ENCODE measurements at regions not wholly inside any gene's neighbourhood (a gene's known extent, or its start where the extent isn't known, plus 50 kb on each side); places are given as distances from the start of the nearest gene placed in this dataset.
"Not testable (repeated sequence)": the region's sequence is repeated elsewhere in the genome, so short reads cannot be mapped to it uniquely, and the experiment has no call there.

DNA sequence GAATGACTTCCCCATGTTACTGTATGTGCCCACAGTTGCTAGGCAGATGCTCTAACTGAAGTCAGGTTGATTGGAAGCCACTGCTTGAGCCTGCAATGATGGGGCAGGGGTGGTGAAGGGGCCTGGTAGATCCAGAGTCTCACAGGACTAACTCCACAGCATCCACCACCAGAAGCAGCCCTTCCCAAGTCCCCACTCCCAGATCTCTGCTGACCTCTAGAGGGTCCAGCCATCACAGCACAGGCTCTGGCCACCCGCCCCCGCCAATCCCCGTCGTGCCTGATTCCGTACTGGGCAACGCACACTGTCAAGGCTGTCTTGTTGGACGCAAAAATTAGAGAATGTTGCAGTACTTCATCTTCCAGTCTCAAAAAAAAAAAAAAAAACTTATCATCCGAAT, 136.8 kb upstream of the PDE1C start:
- no peaks in the 10 kb centered on the region for H3K36me3 Mint-ChIP-seq (ENCODE audit: insufficient read depth in 2 of 2)
- H3K27ac Mint-ChIP-seq, result no peak overlapping the region
- no peaks in the 10 kb centered on the region for H3K4me1 Mint-ChIP-seq (ENCODE audit: low read depth)
- DNase-seq (no peak), ATAC-seq (replicated peaks in 1 of 2) (no peak)
- H3K27me3 Mint-ChIP-seq (ENCODE audit: low read depth), result no peaks in the 10 kb centered on the region
- H3K4me3 Mint-ChIP-seq, result no peak overlapping the region
- no peaks in the 10 kb centered on the region for H3K9me3 Mint-ChIP-seq

- Mint-ChIP-seq H3K9me3 (no peaks in the 10 kb centered on the region), H3K4me1 (ENCODE audit: low read depth) (no peaks in the 10 kb centered on the region), H3K27me3 (ENCODE audit: low read depth) (no peaks in the 10 kb centered on the region), H3K27ac (no peak overlapping the region), H3K4me3 (no peak overlapping the region), H3K36me3 (ENCODE audit: insufficient read depth in 2 of 2) (no peaks in the 10 kb centered on the region)
- no peak for DNase-seq
- no peak for ATAC-seq (replicated peaks in 1 of 2)
These were observed 136.3 kb upstream of the PDE1C start for GRCh38 chr7:32206488-32206887.

- not testable (repeated sequence) for H3K4me3 Mint-ChIP-seq; H3K9me3 Mint-ChIP-seq; ATAC-seq (replicated peaks in 1 of 2); H3K4me1 Mint-ChIP-seq (ENCODE audit: low read depth); H3K27ac Mint-ChIP-seq; H3K27me3 Mint-ChIP-seq (ENCODE audit: low read depth); DNase-seq; H3K36me3 Mint-ChIP-seq (ENCODE audit: insufficient read depth in 2 of 2)
These were observed 135.2 kb upstream of the PDE1C start for GRCh38 chr7:32205298-32205824.

- Mint-ChIP-seq H3K4me1 (ENCODE audit: low read depth) (no peaks in the 10 kb centered on the region), H3K9me3 (no peaks in the 10 kb centered on the region), H3K27me3 (ENCODE audit: low read depth) (no peaks in the 10 kb centered on the region), H3K4me3 (no peak overlapping the region), H3K36me3 (ENCODE audit: insufficient read depth in 2 of 2) (no peaks in the 10 kb centered on the region), H3K27ac (no peak overlapping the region)
- no peak for ATAC-seq (replicated peaks in 1 of 2)
- peak in 1 of 2 donors; percentile 7 for DNase-seq
These were observed 134.3 kb upstream of the PDE1C start for GRCh38 chr7:32204361-32205018.

DNA sequence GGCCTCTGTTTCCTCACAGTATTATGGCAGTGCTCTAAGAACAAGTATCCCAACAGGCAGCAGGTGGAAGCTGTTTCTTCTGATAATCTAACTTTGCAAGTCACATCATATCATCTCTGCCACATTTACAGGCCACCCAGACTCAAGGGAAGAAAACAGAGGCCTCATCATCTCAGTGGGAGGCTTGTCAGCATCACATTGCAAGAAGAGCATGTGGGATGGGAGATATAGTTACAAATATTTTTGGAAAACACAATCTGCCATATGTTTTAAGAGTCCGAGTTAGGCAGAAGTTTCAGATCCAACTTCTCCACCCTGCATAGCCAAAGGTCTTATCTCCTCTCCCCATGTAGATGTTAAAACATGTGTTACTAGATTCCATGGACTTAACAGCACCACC, 130.4 kb upstream of the PDE1C start:
- ATAC-seq (replicated peaks in 1 of 2), result no peak
- Mint-ChIP-seq H3K9me3 (no peaks in the 10 kb centered on the region), H3K36me3 (ENCODE audit: insufficient read depth in 2 of 2) (no peaks in the 10 kb centered on the region)

DNA sequence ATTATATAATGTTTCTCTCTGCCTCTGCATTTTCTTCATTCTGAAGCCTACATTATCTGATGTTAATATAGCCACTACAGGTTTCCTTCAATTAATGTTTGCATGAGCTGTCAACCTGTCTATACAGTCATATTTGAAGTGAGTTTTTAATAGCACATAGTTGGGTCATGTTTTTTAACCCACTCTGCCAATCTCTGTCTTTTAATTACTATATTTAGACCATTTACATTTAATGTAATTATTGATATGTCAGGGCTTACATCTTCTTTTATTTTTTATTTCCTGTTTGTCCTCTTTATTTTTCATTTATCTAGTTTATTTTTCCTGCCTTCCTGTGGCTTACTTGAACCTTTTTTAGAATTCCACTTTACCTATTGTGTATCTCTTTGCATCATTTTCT, 124.3 kb upstream of the PDE1C start:
- DNase-seq, result no peak
- H3K4me3 Mint-ChIP-seq, result no peak overlapping the region
- H3K27ac Mint-ChIP-seq, result no peak overlapping the region
- no peaks in the 10 kb centered on the region for H3K4me1 Mint-ChIP-seq (ENCODE audit: low read depth)
- peaks cover 0 to 9% of the 10 kb centered on the region in 2 donors for H3K36me3 Mint-ChIP-seq (ENCODE audit: insufficient read depth in 2 of 2)
- peaks cover 5% of the 10 kb centered on the region in 2 donors for H3K9me3 Mint-ChIP-seq
- H3K27me3 Mint-ChIP-seq (ENCODE audit: low read depth), result no peaks in the 10 kb centered on the region
- ATAC-seq (replicated peaks in 1 of 2), result no peak

More for the DNA sequence above, 130.4 kb upstream of the PDE1C start:
- H3K4me1 Mint-ChIP-seq (ENCODE audit: low read depth), result no peaks in the 10 kb centered on the region
- no peak overlapping the region for H3K27ac Mint-ChIP-seq
- DNase-seq, result no peak
- no peak overlapping the region for H3K4me3 Mint-ChIP-seq
- H3K27me3 Mint-ChIP-seq (ENCODE audit: low read depth), result no peaks in the 10 kb centered on the region

DNA sequence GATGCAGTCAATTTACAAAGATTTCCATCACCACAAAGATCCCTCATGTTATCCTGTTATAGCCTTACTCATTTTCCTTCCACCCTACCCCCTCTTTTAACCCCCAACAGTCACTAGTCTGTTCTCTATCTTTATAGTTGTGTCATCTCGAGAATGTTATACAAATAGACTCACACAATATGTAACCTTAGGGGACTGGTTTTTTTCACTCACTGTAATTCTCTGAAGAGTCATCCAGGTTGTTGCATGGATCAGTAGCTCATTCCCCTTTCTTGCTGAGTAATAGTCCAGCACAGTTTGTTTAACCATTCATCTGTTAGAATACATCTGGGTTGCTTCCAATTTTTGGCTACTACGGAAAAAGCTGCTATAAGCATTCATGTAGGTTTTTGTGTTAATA, 121.1 kb upstream of the PDE1C start:
- Mint-ChIP-seq H3K9me3 (peaks cover 5% of the 10 kb centered on the region in 2 donors), H3K36me3 (ENCODE audit: insufficient read depth in 2 of 2) (peaks cover 0 to 9% of the 10 kb centered on the region in 2 donors), H3K27ac (no peak overlapping the region), H3K4me3 (no peak overlapping the region), H3K27me3 (ENCODE audit: low read depth) (no peaks in the 10 kb centered on the region), H3K4me1 (ENCODE audit: low read depth) (no peaks in the 10 kb centered on the region)
- DNase-seq (no peak), ATAC-seq (replicated peaks in 1 of 2) (no peak)

DNA sequence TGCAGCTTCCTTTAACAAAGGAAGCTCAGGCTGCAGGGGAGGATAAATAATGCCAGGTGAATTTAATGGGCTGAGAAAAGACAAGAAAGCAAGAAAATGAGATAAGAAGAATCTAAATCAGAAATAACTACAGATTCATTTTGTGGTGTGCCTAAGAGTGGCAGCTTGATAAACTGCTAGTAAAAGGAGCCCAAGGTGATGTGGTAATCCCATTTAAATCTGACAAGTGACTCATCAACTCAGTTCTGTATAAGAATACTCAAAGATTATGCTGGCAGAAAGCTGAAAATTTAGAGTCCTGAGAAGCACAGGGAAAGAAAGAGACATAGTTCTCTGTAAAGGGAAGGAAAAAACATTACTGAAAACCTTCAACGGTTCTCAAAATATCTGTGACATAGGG, 109.4 kb upstream of the PDE1C start:
- no peak overlapping the region for H3K4me3 Mint-ChIP-seq
- no peak for DNase-seq
- H3K4me1 Mint-ChIP-seq (ENCODE audit: low read depth), result no peaks in the 10 kb centered on the region
- H3K27ac Mint-ChIP-seq, result no peak overlapping the region
- H3K9me3 Mint-ChIP-seq, result peaks cover 0 to 2% of the 10 kb centered on the region in 2 donors
- H3K36me3 Mint-ChIP-seq (ENCODE audit: insufficient read depth in 2 of 2), result no peaks in the 10 kb centered on the region
- no peak for ATAC-seq (replicated peaks in 1 of 2)
- no peaks in the 10 kb centered on the region for H3K27me3 Mint-ChIP-seq (ENCODE audit: low read depth)

DNA sequence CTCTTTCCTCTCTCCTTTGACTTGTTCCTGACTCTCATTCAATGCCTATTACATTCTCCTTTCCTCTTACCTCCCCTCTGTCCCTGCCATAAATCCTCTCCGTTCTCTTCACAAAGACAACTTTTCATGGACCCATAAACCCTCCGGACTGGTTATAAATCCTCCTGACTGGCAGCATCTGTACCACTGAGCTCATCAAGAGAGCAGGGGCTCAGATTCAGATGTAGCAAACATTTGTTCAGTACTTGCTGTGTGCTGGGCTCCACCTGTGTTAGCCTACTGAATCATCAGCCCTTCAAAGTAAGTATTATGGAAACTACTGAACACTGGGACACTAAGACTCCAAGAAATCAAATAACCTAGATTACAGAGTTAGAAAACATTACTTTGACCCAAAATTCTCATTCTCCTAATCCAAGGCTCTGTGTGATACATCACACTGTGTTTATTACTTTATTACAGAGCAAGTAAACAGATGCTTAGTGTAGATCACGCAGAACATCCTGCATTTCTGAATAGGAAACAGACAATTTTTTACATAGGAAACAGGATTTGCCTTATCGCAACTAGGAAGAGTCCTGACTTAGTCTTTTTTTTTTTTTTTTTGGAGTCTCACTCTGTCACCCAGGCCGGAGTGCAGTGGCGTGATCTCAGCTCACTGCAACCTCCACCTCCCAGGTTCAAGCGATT, 108.6 kb upstream of the PDE1C start:
- H3K9me3 Mint-ChIP-seq, result peaks cover 0 to 2% of the 10 kb centered on the region in 2 donors
- no peaks in the 10 kb centered on the region for H3K36me3 Mint-ChIP-seq (ENCODE audit: insufficient read depth in 2 of 2)
- H3K4me1 Mint-ChIP-seq (ENCODE audit: low read depth), result no peaks in the 10 kb centered on the region
- ATAC-seq (replicated peaks in 1 of 2), result no peak
- no peak overlapping the region for H3K27ac Mint-ChIP-seq
- no peaks in the 10 kb centered on the region for H3K27me3 Mint-ChIP-seq (ENCODE audit: low read depth)
- no peak overlapping the region for H3K4me3 Mint-ChIP-seq
- no peak for DNase-seq

DNA sequence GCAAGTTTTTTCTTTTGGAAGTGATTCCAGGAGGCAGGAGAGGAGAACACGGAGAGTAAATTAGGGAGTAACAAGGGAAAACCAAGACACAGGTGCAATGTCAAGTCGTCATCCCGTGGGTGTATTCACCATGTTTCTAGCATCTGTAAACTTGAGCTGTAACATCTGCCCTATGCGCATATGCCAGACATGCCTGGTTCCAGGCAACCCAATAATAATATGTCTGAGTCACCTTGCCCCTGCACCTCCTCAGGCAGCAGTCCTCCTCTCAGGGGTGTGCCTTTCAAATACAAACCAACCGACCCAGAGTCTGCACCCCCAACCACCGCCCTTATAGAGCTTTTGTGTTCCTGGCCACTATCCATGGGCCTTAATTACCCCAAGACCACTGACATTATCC, 107.0 kb upstream of the PDE1C start:
- H3K9me3 Mint-ChIP-seq, result no peaks in the 10 kb centered on the region
- no peak for DNase-seq
- no peaks in the 10 kb centered on the region for H3K27me3 Mint-ChIP-seq (ENCODE audit: low read depth)
- no peak for ATAC-seq (replicated peaks in 1 of 2)
- no peaks in the 10 kb centered on the region for H3K36me3 Mint-ChIP-seq (ENCODE audit: insufficient read depth in 2 of 2)
- H3K4me1 Mint-ChIP-seq (ENCODE audit: low read depth), result no peaks in the 10 kb centered on the region
- no peak overlapping the region for H3K4me3 Mint-ChIP-seq
- H3K27ac Mint-ChIP-seq, result no peak overlapping the region

GRCh38 chr7:32175099-32175498, 104.9 kb upstream of the PDE1C start:
- no peaks in the 10 kb centered on the region for H3K4me1 Mint-ChIP-seq (ENCODE audit: low read depth)
- ATAC-seq (replicated peaks in 1 of 2) (no peak), DNase-seq (no peak)
- no peaks in the 10 kb centered on the region for H3K27me3 Mint-ChIP-seq (ENCODE audit: low read depth)
- H3K4me3 Mint-ChIP-seq, result no peak overlapping the region
- H3K9me3 Mint-ChIP-seq, result peaks cover 1 to 4% of the 10 kb centered on the region in 2 donors
- no peak overlapping the region for H3K27ac Mint-ChIP-seq
- no peaks in the 10 kb centered on the region for H3K36me3 Mint-ChIP-seq (ENCODE audit: insufficient read depth in 2 of 2)

DNA sequence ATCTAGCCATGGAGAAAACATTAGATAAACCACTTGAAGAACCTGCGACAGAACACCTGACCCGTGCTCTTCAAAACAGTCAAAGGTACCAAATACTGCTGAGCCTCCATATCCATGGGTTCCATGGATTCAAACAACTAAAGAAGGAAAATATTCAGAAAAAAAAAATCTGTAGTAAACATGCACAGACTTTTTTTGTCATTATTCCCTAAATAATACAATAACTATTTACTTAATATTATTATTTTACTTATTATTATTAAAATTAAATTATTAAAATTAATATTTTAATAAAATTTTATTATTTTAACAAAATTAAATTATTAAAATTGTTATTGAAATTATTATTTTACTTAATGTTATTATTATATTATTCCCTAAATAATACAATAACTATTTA, 101.0 kb upstream of the PDE1C start:
- no peak overlapping the region for H3K27ac Mint-ChIP-seq
- ATAC-seq (replicated peaks in 1 of 2), result no peak

GRCh38 chr7:32170838-32171237, 100.6 kb upstream of the PDE1C start:
- Mint-ChIP-seq H3K27me3 (ENCODE audit: low read depth) (no peaks in the 10 kb centered on the region), H3K27ac (no peak overlapping the region), H3K9me3 (peaks cover 1 to 4% of the 10 kb centered on the region in 2 donors), H3K4me1 (ENCODE audit: low read depth) (no peaks in the 10 kb centered on the region), H3K36me3 (ENCODE audit: insufficient read depth in 2 of 2) (no peaks in the 10 kb centered on the region), H3K4me3 (no peak overlapping the region)
- no peak for ATAC-seq (replicated peaks in 1 of 2)
- no peak for DNase-seq

More for the DNA sequence above, 101.0 kb upstream of the PDE1C start:
- H3K36me3 Mint-ChIP-seq (ENCODE audit: insufficient read depth in 2 of 2), result no peaks in the 10 kb centered on the region
- no peak for DNase-seq
- no peaks in the 10 kb centered on the region for H3K4me1 Mint-ChIP-seq (ENCODE audit: low read depth)
- no peaks in the 10 kb centered on the region for H3K27me3 Mint-ChIP-seq (ENCODE audit: low read depth)
- peaks cover 1 to 4% of the 10 kb centered on the region in 2 donors for H3K9me3 Mint-ChIP-seq
- H3K4me3 Mint-ChIP-seq, result no peak overlapping the region

- Mint-ChIP-seq H3K4me1 (ENCODE audit: low read depth) (no peaks in the 10 kb centered on the region), H3K9me3 (peaks cover 1 to 4% of the 10 kb centered on the region in 2 donors), H3K27me3 (ENCODE audit: low read depth) (no peaks in the 10 kb centered on the region), H3K36me3 (ENCODE audit: insufficient read depth in 2 of 2) (no peaks in the 10 kb centered on the region), H3K4me3 (no peak overlapping the region), H3K27ac (no peak overlapping the region)
- DNase-seq (no peak), ATAC-seq (replicated peaks in 1 of 2) (no peak)
These were observed 99.0 kb upstream of the PDE1C start for GRCh38 chr7:32169228-32169627.
